ENCODE measurements at regions not wholly inside any gene's neighbourhood (a gene's known extent, or its start where the extent isn't known, plus 50 kb on each side); places are given as distances from the start of the nearest gene placed in this dataset.

- no peaks in the 10 kb centered on the region for H3K4me1 ChIP-seq (ENCODE audit: control insufficient read depth, extremely low read depth, insufficient read depth, low read length)
- no peaks in the 10 kb centered on the region for H3K79me2 ChIP-seq (ENCODE audit: control insufficient read depth, insufficient read depth, low read length)
- no peak overlapping the region for H3K4me3 ChIP-seq (replicated peaks in 1 of 4; ENCODE audit: control extremely low read depth in 1 of 4, insufficient read depth in 1 of 4, low read depth in 3 of 4, low read length in 4 of 4)
- H3K9ac ChIP-seq (ENCODE audit: insufficient read depth, low read length), result no peak overlapping the region
- H3K9me3 ChIP-seq (ENCODE audit: control insufficient read depth, insufficient read depth, low read depth, low read length), result no peaks in the 10 kb centered on the region
- H3K36me3 ChIP-seq (ENCODE audit: control insufficient read depth, insufficient read depth, low read length), result no peaks in the 10 kb centered on the region
- H3K27ac ChIP-seq (ENCODE audit: insufficient read depth, low read length), result no peak overlapping the region
- no peak overlapping the region for H3K4me2 ChIP-seq (ENCODE audit: extremely low read depth, insufficient read depth, low read length)
- H2AFZ ChIP-seq (ENCODE audit: low read length), result no peak overlapping the region
- no peak for TF ChIP-seq CTCF (conservative IDR thresholded peaks at IDR 0.05 in 1 of 2, IDR thresholded peaks at IDR 0.05 in 1 of 2; ENCODE audit: low read depth in 1 of 2, low read length in 2 of 2)
- TF ChIP-seq EZH2 (IDR thresholded peaks at IDR 0.05; ENCODE audit: low read length, missing control alignments), result no peak
- peaks cover 9% of the 10 kb centered on the region for H3K27me3 ChIP-seq (ENCODE audit: control insufficient read depth, insufficient read depth, low read length)
- H4K20me1 ChIP-seq (ENCODE audit: control insufficient read depth, extremely low read depth, insufficient read depth, low read length), result no peaks in the 10 kb centered on the region
- no peak for DNase-seq (ENCODE audit: low read depth in 2 of 2)
Measured at GRCh38 chr7:28311670-28312069, 100.6 kb upstream of the CREB5 start.

- Histone ChIP-seq H4K20me1 (ENCODE audit: control insufficient read depth, extremely low read depth, insufficient read depth, low read length) (no peaks in the 10 kb centered on the region), H3K4me2 (ENCODE audit: extremely low read depth, insufficient read depth, low read length) (no peak overlapping the region), H3K27me3 (ENCODE audit: control insufficient read depth, insufficient read depth, low read length) (peaks cover 12% of the 10 kb centered on the region), H3K9me3 (ENCODE audit: control insufficient read depth, insufficient read depth, low read depth, low read length) (no peaks in the 10 kb centered on the region), H2AFZ (ENCODE audit: low read length) (no peak overlapping the region), H3K36me3 (ENCODE audit: control insufficient read depth, insufficient read depth, low read length) (no peaks in the 10 kb centered on the region), H3K79me2 (ENCODE audit: control insufficient read depth, insufficient read depth, low read length) (no peaks in the 10 kb centered on the region), H3K4me3 (replicated peaks in 1 of 4; ENCODE audit: control extremely low read depth in 1 of 4, insufficient read depth in 1 of 4, low read depth in 3 of 4, low read length in 4 of 4) (no peak overlapping the region), H3K4me1 (ENCODE audit: control insufficient read depth, extremely low read depth, insufficient read depth, low read length) (no peaks in the 10 kb centered on the region), H3K9ac (ENCODE audit: insufficient read depth, low read length) (no peak overlapping the region), H3K27ac (ENCODE audit: insufficient read depth, low read length) (no peak overlapping the region)
- no peak for DNase-seq (ENCODE audit: low read depth in 2 of 2)
- TF ChIP-seq CTCF (conservative IDR thresholded peaks at IDR 0.05 in 1 of 2, IDR thresholded peaks at IDR 0.05 in 1 of 2; ENCODE audit: low read depth in 1 of 2, low read length in 2 of 2), result no peak
Measured at GRCh38 chr7:28312948-28313347, 99.4 kb upstream of the CREB5 start.

GRCh38 chr7:28314841-28315240, 97.5 kb upstream of the CREB5 start:
- Histone ChIP-seq H3K27me3 (ENCODE audit: control insufficient read depth, insufficient read depth, low read length) (peaks cover 12% of the 10 kb centered on the region), H3K27ac (ENCODE audit: insufficient read depth, low read length) (no peak overlapping the region), H3K36me3 (ENCODE audit: control insufficient read depth, insufficient read depth, low read length) (no peaks in the 10 kb centered on the region), H3K9ac (ENCODE audit: insufficient read depth, low read length) (no peak overlapping the region), H2AFZ (ENCODE audit: low read length) (no peak overlapping the region), H3K4me3 (replicated peaks in 1 of 4; ENCODE audit: control extremely low read depth in 1 of 4, insufficient read depth in 1 of 4, low read depth in 3 of 4, low read length in 4 of 4) (no peak overlapping the region), H3K4me1 (ENCODE audit: control insufficient read depth, extremely low read depth, insufficient read depth, low read length) (no peaks in the 10 kb centered on the region), H4K20me1 (ENCODE audit: control insufficient read depth, extremely low read depth, insufficient read depth, low read length) (no peaks in the 10 kb centered on the region), H3K79me2 (ENCODE audit: control insufficient read depth, insufficient read depth, low read length) (no peaks in the 10 kb centered on the region), H3K4me2 (ENCODE audit: extremely low read depth, insufficient read depth, low read length) (no peak overlapping the region), H3K9me3 (ENCODE audit: control insufficient read depth, insufficient read depth, low read depth, low read length) (no peaks in the 10 kb centered on the region)
- DNase-seq (ENCODE audit: low read depth in 2 of 2), result no peak
- TF ChIP-seq EZH2 (IDR thresholded peaks at IDR 0.05; ENCODE audit: low read length, missing control alignments), result no peak
- no peak for TF ChIP-seq CTCF (conservative IDR thresholded peaks at IDR 0.05 in 1 of 2, IDR thresholded peaks at IDR 0.05 in 1 of 2; ENCODE audit: low read depth in 1 of 2, low read length in 2 of 2)
